Effector CD4-positive, alpha-beta T cell (primary cell): ENCODE measurements at regions not wholly inside any gene's neighbourhood (a gene's known extent, or its start where the extent isn't known, plus 50 kb on each side); places are given as distances from the start of the nearest gene placed in this dataset.
"Not testable (repeated sequence)": the region's sequence is repeated elsewhere in the genome, so short reads cannot be mapped to it uniquely, and the experiment has no call there.

Experiments
- DNase-seq: peaks from one replicate; pipeline ENCODE4 v3.0.0-alpha.2; 2020

DNA sequence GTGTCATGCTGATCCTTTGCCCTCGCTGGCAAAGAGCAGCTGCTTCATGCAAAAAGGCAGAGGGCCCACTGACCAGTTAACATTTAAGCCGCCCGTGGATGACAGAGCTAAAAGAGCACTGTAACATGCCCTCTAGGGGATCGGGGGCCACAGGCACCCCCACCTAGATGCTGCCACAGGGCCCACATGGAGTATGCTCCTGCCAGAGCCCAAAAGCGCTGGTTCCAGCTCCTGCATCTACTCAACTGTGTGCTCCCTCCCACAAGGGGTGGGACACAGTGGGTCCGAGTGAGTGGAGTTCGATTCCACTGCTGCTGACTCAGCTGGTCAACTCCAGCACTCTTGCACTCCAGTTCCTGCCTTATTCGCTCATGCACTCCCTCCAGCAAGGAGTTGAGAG, 199.8 kb upstream of the CNTNAP2 start:
- no peak for DNase-seq

DNA sequence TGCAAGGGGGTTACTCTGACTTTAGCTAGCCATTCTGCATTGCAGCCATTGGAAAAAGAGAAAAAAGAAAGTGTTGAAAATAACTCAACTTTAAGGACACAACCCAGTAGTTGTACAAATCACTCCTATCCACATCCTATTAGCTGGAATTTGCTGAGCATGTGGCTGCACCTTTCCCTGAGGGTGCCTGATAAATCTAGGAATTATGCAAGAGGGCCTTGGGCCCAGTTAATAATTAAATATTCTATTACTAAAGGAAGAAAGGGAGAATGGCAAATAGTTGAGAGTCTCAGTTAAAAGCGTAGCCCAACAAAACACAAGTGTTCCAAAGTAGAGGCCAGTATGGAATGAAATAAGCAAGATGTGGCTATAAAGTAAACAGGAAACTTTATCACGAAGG, 200.9 kb upstream of the CNTNAP2 start:
- DNase-seq, result no peak

DNA sequence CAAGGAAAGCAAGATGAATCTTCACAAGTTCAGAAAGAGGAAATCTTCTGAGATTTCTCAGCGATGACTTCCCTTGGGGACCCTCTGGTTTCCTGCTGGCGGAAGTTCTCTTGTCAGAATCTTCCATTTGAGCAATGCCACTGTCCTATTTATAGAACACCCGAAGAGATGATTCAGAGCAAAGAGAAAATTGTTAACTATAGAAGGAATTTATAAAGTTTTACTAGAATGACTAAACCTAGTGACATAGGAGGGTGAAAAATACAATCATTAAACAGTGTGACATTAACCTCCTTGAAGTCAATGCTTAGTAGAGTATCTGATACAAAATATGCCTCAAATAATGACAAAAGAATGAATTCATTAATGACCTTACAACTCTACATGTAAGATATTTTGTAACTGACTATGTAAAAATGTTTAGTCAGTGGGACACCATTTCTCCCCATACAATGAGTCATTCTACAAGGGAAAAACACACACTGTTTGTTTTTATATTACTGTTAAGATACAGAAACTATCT, 206.5 kb upstream of the CNTNAP2 start:
- DNase-seq, result no peak

DNA sequence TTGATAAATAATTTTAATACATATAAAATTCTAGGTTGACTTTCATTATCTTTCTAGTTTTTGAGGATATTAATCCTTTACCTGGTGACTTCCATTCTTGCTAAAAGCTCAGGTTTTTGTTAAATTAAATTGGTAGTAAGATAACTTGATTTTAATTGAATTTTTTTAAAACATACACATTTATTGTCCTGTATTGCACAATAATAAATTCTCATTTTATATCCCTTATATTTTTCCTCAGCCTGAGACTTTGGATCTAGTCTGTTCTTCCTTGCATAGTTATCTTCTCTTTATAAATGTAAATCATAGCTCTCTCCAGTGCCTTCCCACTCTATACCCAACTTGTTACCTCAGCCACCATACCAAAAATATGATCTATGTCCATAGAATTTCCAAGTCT, 212.9 kb upstream of the CNTNAP2 start:
- DNase-seq, result no peak

DNA sequence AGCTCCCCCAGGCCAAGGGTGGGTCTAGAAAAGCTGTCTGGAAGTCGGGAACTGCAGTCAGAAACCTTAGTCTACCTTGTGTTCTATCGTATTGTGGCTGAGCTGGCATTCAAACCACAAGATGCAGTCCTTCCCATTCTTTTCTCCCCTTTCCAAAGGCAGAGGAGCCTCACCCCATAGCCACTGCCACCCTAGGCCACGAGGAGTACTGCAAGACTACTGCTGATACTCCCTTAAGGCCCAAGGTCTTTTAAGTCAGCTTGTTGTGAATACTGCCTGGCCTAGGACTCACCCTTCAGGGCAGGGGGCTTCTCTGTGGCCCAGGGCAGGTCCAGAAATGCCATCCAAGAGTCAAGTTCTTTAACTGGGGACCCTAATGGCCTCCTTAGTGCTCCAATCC, 214.5 kb upstream of the CNTNAP2 start:
- no peak for DNase-seq

DNA sequence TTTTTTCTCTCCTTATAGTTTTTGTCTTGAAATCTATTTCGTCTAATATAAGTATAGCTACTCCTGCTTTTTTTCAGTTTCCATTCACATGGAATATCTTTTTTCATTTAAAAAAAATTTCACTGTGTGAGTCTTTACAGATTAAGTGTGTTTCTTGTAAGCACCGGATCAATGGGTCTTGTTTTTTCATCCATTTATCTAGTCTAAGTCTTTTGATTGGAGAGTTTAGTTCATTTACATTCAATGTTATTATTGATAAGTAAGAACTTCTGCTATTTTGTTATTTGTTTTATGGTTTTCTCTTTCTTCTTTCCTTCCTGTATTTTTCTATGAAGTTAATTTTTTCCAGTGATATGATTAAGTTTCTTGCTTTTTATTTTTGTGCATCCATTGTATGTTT, 216.7 kb upstream of the CNTNAP2 start:
- no peak for DNase-seq

DNA sequence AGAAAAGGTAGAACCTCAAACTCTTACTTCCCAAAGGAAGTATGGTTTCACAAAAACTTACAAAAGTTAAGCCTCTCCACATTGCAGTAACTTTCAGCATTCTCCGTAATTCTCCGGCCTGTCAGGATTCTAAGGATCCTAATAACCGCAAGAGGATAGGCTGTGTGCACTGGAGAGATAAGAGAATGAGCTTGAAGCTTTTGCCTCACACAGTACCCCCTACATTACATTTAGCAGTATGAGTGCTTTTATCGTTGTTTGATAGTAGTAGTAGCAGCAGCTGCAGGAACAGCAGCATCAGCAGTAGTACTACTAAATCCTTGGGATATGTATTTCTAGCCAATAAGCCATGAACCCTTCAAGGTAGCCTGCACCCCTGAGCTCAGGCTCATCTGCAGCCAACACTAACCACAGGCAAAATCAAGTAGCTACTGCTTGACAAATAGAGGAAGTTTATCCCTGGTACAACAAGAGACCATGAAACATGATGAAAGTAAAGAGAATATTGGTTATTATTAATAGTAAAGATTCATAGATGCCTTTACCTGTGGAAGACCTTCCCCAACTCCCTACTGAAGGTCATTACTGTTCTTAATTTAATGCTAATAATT, 222.6 kb upstream of the CNTNAP2 start:
- no peak for DNase-seq

DNA sequence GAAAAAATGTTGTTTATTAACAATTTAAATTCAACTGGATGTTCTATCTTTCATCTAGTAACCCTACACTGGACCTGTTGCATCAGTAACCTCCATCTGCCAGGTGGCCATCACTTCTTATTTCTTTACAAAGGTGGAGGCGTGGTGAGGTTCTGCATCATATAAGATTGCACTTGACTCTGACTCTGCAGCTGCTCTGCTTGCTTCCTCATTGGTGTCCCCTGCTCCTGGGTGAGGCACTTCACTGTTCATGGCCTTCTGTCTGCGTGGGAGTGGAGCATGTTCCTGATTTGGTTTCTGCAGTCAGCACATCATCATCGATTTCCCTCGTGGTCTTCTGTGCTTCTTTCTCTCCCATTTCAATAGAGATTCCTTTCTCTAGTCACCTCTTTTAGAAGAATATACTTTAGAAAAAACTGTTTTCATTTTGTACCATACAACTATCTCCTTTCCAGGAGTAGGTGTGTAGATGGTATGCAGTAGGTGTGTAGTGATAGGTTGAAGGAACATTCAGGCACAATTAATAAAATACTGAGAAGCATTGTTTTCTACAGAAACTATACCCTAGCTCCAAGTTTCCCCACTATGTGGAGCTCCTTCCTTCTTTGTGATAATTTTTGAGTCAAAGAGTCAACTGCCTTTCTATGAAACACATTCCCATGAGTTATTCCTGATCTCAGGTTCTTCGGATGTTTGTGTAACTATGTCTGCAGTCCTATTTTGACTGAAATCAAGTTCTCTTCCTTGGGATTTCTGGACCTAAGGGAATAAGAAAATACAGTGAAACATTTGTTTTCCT, 231.7 kb upstream of the CNTNAP2 start:
- DNase-seq, result no peak

DNA sequence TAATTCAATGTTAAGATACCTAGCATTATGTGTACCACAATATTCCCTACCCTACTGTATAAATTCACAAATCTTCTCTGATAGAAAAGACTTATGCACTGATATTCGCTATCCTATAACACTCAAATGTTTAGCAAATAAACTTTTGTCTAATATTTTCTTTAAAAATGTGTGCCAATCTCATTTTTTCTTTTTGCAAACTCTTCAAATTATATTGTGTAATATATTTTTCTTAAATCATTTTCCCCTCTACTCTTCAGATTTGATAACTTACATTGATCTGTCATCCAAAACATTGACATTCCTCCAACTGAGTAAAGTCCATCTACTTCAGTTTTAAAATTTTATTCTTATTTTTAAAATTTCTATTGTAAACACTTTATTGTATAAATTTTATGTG, 240.2 kb upstream of the CNTNAP2 start:
- DNase-seq, result no peak

DNA sequence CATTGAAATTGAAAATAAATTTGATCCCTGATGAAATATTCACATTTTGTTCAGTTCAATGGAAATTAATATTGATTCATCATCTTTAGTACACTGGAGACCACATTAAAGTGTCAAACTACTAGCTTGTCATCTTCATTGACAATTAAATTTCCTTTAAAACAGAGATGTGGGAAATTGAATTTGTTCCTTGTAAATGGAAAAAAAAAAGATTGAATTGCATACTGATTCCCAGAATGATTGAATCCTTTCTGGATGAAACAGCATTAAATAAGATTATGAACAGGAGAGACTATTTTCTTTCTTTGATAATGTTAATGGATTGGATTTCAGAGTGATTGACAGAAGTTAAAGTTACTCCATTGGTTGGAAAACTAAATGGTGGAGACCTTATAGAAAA, 241.3 kb upstream of the CNTNAP2 start:
- no peak for DNase-seq

DNA sequence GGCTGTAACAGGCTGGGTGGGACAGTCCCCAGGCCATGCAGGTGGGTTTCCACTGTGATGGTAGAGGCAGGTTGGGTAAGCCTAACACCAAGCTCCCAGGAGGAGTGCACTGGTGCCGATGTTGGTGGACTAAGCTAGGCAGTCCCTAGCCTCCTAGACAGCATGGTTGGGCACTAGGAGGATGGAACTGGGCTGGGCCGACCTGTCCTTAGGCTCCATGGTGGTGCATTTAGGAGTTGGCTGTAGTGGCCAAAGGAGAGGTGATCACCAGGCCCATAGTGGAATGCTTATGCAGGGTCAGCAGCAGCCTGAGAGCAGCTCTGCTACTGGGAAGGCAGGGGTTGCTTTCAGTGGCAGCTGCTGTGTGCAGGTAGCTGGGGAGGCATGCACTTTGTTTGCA, 247.7 kb upstream of the CNTNAP2 start:
- DNase-seq, result no peak

DNA sequence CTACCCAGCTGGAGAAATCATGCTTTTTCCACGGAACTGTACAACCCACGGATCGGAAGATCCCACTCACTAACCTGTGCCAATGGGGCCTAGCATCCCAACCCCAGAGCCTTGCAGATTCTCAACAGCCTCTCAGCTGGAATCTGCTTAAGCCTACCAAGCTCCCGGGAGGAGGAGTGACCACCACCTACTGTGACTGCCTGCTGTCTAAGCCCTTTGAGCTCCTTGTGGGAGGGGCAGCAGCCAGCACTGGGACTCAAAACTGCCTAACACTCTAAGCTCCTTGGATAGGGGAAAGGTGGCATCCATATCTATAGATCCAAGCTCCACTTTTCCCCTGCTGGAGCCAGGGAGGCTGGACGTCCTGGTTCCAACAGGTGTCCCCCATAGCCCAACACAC, 254.4 kb upstream of the CNTNAP2 start:
- DNase-seq, result no peak

DNA sequence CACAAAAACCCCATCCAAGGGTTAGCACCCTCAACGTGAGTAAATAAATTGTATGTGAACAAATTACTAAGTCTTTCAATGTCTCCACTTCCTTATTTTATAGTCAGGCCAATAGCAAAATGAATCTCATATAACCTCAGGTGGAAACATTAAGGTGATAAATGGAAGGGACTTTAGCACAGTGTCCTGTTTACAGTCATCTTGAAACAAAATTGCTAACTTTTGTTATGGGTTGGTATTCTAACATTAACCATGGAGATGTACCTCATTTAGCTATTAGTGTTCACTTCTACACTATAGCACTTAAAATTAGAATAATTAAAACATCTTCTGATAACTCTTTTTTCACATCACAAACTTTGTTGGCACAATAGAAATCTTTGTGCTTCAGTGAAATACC, 255.8 kb upstream of the CNTNAP2 start:
- no peak for DNase-seq

DNA sequence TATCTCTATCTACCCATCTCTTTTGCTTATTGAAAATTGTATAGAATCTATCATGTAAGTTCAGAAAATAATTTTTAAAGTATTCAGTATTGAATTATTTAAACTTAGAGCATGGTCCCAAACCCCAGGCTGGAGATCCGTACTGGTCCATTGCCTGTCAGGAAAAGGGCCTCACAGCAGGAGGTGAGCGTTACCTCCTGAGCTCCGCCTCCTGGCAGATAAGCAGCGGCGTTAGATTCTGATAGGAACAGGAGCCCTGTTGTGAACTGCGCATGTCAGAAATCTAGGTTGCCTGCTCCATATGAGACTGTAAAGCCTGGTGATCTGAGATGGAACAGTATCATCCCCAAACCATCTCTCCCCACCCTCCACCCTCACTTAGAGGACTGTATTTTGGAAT, 266.0 kb upstream of the CNTNAP2 start:
- no peak for DNase-seq

DNA sequence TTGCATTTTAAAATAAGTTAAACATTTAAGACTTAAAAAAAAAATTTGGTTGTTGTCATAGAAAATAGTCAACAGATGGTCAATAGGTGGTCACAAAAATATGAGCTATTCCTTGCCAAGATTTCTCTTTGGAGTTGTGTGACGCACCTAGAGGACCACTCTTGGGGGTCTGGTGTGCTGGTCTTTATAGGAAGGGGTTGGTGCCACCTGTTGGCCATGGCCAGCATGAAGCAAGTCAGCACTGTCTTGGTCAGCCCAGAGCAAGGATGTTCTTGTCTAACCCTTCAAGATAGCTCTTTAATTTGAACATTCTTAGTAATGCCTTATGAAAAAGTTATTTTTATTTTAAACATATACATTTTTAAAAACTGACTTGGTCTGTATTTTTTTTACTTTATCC, 267.9 kb upstream of the CNTNAP2 start:
- DNase-seq, result no peak

DNA sequence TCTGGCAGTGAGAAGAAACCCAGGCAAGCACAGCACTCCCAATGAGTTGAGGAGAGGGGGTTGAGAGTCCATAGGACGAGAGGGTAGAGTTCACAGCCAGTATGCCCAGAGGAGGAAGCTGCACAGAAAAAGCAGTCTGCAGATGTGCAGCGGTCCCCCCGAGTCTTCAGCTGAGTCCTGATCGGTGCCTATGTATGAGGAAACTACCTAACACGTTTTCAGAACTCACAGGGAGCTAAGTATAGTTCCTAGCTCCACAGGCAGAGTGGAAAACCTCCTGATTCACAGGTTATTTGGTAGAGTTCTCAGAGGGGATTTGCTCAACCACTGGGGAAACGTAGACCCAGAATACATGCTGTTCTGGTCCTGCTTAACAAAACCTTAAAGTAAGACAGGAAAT, 271.3 kb upstream of the CNTNAP2 start:
- no peak for DNase-seq

DNA sequence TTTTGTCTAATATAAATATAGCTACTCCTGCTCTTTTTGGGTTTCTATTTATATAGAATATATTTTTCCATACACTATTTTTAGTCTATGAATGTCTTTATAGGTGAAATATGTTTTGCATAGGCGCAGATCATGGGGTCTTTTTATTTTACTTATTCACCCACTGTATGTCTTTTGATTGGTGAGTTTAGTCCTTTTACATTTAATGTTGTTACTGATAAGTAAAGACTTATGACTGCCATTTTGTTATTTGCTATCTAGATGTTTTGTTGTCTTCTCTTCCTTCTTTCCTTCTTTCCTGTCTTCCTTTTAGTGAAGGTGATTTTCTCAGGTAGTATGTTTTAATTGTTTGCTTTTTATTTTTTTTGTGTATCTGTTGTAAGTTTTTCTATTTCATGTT, 276.8 kb upstream of the CNTNAP2 start:
- no peak for DNase-seq

DNA sequence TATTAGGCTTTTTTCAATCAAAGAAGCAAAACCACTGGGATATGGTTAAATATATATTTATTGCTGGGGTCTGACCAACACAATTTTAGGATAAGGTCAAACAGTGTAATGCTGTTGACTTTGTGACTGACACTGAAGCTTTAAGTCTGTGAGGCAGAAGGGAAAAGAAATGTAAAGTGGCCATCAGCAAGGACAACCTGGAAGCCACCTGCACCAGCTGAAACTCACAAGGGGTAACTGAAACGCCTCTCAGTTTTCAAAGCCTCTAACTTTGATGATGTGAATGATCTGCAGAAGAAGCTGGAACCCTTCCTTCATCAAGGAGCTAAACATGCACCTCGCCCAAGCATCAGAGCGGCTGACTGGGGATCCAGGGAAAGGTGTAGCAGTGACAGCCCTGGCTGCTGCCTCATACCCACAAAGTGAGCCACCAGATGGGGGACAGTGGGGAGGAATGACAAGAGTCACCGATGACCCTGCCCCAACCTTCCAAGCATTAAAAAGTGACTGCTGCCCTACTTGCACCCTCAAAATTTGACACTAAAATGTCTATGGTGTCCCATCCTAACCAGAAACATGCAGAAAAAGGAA, 284.9 kb upstream of the CNTNAP2 start:
- DNase-seq, result no peak

DNA sequence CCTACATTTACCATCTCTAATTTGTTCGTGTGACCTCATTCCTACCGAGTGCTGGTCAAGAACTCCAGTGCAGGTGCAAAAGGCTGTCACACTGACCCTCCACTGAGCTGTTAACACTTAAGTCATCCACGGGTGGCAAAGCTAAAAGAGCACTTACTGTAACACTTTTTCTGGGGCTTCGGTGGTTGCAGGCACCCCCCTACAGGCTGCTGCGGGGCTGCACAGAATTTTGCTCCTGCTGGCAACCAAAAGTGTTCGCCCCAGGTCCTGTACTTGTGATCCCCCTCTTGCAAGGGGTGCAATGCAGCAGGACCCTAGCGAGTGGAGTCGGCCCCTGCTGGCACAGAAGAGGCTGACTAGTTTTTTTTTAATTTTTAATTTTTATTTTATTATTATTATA, 298.9 kb upstream of the CNTNAP2 start:
- DNase-seq, result no peak

DNA sequence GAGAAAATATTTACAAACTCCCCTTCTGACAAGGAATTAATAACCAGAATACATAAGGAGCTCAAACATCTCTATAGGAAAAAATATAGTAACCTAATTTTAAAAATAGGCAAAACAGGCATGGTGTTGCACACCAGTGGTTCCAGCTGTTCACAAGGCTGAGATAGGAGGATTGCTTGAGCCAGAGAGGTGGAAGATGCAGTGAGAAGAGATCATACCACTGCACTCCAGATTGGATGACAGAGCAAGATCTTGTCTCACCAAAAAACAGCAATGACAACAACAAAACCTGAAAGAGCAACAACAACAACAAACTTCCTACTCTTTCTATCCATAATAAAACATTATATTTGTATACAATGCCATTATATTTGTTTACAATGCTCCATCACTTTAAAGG, 304.4 kb upstream of the CNTNAP2 start:
- no peak for DNase-seq

DNA sequence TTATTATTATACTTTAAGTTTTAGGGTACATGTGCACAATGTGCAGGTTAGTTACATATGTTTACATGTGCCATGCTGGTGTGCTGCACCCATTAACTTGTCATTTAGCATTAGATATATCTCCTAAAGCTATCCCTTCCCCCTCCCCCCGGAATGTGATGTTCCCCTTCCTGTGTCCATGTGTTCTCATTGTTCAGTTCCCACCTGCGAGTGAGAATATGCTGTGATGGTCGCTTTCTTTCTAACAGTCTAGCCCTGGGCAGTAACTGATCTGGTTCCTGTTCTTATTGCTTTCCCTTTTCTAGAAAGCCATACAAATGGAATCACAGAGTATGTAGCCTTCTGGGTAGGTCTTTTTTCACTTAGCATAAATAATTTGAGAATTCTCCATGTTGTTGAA, 311.1 kb upstream of the CNTNAP2 start:
- DNase-seq, result not testable (repeated sequence)

DNA sequence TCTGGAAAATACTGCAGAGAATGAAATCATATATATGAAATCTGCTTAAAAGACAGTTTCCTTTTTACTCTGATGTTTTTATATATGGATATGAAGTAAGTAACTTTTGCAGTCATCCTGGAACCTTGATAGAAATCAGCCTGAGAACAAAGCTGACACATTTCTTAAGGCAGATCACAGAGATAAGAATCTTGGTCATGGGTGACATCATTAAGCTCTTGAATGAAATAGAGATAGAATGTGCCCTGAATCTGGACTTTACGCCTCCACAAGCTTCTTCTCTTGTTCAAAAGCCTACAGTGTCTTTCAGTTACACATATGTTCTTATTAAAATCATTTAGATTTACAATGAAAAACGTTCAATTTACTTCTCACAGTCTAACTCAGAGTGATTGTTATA, 319.1 kb upstream of the CNTNAP2 start:
- DNase-seq, result no peak

DNA sequence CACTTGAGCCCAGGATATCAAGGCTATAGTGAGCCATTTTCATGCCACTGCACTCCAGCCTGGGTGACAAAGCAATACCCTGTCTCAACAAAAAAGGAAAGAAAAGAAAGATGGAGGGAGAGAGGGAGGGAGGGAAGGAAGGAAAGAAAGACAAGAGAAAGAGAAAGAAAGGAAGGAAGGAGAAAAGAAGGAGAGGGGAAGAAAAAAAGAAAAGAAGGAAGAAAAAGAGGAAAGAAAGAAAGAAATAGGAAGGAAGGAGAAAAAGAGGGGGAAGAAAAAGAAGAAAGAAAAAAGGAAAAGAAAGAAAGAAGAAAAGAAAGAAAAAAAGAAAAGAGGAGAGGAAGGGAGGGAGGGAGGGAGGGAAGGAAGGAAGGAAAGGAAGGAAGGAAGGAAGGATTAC, 321.5 kb upstream of the CNTNAP2 start:
- no peak for DNase-seq
